ENCODE measurements at regions not wholly inside any gene's neighbourhood (a gene's known extent, or its start where the extent isn't known, plus 50 kb on each side); places are given as distances from the start of the nearest gene placed in this dataset.
"Not testable (repeated sequence)": the region's sequence is repeated elsewhere in the genome, so short reads cannot be mapped to it uniquely, and the experiment has no call there.

DNA sequence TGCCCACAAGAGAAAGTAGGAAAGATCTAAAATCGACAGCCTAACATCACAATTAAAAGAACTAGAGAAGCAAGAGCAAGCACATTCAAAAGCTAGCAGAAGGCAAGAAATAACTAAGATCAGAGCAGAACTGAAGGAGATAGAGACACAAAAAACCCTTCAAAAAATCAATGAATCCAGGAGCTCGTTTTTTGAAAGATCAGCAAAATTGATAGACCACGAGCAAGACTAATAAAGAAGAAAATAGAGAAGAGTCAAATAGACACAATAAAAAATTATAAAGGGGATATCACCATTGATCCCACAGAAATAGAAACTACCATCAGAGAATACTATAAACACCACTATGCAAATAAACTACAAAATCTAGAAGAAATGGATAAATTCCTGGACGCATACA, 693.6 kb upstream of the SETBP1 start:
- DNase-seq (ENCODE audit: low spot score); in situ Hi-C loops (cut with HindIII; ENCODE audit: low sequenced_read_pairs): not testable (repeated sequence)

- DNase-seq (ENCODE audit: low spot score), result no peak
- in situ Hi-C loops (cut with HindIII; ENCODE audit: low sequenced_read_pairs), result no loop called here
Measured at GRCh38 chr18:43992741-43993140, 687.9 kb upstream of the SETBP1 start.

GRCh38 chr18:43994381-43994780, 686.3 kb upstream of the SETBP1 start:
- in situ Hi-C loops (cut with HindIII; ENCODE audit: low sequenced_read_pairs), result no loop called here
- DNase-seq (ENCODE audit: low spot score), result no peak

- in situ Hi-C loops (cut with HindIII; ENCODE audit: low sequenced_read_pairs), result no loop called here
- DNase-seq (ENCODE audit: low spot score), result no peak
Measured at GRCh38 chr18:44013871-44014270, 666.8 kb upstream of the SETBP1 start.

GRCh38 chr18:44025421-44025820, 655.3 kb upstream of the SETBP1 start:
- DNase-seq (ENCODE audit: low spot score), result no peak
- in situ Hi-C loops (cut with HindIII; ENCODE audit: low sequenced_read_pairs), result no loop called here

DNA sequence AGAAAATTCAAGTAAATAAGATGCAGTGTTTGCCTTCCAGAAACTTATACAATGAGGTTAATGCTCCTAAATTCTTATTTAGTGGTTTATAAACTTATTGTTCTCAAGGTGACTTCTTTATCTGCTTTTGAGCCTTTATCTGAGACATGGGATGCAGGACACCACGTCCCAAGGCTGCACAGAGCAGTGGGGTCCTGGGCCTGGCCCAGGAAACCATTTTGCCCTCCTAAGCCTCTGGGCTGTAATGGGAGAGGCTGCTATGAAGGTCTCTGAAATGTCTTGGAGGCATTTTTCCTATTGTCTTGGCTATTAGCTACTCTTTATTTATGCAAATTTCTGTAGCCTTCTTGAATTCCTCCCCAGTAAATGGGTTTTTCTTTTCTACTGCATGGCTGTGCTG, 652.6 kb upstream of the SETBP1 start:
- in situ Hi-C loops (cut with HindIII; ENCODE audit: low sequenced_read_pairs), result no loop called here
- no peak for DNase-seq (ENCODE audit: low spot score)

DNA sequence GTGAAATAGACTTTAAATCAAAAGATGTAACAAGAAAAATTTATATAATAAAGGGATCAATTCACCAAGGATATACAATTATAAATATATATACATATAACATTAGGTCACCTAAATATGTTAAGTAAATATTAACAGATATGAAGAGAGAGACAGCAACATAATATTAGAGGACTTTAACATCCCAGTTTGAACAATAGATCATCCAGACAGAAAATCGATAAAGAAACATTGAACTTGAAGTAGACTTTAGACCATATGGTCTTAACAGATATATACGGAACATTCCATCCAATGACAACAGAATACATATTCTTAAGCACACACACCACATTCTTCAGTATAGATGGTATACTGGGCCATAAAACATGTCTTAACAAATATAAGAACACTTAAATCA, 649.6 kb upstream of the SETBP1 start:
- in situ Hi-C loops (cut with HindIII; ENCODE audit: low sequenced_read_pairs), result no loop called here
- no peak for DNase-seq (ENCODE audit: low spot score)

DNA sequence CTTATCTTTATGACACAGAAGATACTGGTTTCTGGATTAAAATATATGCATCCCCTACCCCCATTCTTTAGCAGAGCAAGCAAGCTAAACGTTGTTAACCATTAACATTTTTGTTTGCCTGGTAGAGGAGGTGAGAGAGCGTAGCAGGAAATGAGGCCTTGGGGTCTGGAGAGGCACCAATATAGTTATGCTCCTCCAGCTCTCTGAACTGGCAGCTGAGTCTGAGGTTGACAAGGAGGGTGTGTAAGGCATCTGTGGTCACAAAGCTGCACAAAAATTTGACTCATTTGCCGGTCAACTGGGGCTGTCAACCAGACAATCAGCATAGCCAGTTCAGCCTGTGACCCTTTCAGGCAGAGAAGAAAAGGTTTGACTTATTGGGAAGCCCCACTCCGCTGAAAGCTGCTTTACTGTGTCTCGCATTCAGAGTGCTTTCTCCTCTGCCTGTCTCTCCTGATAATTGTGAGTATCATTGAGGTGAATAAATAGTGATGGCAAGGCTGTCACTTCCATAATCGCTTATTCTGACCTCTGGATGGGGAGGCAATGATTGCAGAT, 647.5 kb upstream of the SETBP1 start:
- no peak for DNase-seq (ENCODE audit: low spot score)
- in situ Hi-C loops (cut with HindIII; ENCODE audit: low sequenced_read_pairs), result no loop called here

DNA sequence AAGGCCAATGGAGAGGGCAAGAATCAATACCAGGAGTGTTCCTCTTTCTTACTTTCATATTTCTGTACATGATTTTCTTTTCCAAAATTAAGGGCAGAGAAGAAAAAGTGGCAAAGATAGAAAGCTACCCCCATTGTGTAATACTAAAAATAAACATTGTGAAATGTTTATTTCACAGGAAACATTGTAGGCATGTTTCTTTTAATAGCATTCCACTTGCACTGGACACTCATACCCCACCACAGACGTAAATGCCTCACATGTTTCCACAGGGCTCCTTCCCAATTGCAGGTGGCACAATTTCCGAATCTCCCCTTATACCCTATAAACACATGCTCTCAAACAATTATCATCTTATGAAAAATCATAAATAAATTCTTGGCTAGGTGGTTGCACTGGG, 645.1 kb upstream of the SETBP1 start:
- DNase-seq (ENCODE audit: low spot score), result no peak
- in situ Hi-C loops (cut with HindIII; ENCODE audit: low sequenced_read_pairs), result no loop called here

- no peak for DNase-seq (ENCODE audit: low spot score)
- in situ Hi-C loops (cut with HindIII; ENCODE audit: low sequenced_read_pairs), result no loop called here
Measured at GRCh38 chr18:44036501-44036900, 644.2 kb upstream of the SETBP1 start.

DNA sequence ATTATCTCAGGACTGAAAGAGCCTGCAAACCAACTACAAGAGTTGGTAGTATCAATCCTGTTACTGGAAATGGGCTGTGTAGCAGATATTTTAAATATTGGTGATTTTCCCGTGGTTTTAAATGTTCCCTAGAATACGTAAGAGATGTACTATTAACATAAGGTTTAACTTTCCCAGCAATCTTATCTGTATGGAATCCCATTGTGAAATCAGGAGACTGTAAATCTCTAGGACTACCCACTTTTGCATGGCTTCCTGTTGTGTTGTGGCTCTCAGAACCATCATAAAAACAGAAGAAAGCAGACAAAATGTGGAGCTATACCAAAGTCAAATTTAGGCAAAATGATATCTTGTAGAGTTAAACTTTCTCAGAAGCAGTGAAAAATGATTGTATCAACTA, 641.5 kb upstream of the SETBP1 start:
- DNase-seq (ENCODE audit: low spot score), result no peak
- in situ Hi-C loops (cut with HindIII; ENCODE audit: low sequenced_read_pairs), result no loop called here

- DNase-seq (ENCODE audit: low spot score), result no peak
- in situ Hi-C loops (cut with HindIII; ENCODE audit: low sequenced_read_pairs), result no loop called here
Measured at GRCh38 chr18:44039826-44040225, 640.9 kb upstream of the SETBP1 start.

GRCh38 chr18:44041553-44041952, 639.1 kb upstream of the SETBP1 start:
- in situ Hi-C loops (cut with HindIII; ENCODE audit: low sequenced_read_pairs), result no loop called here
- no peak for DNase-seq (ENCODE audit: low spot score)

DNA sequence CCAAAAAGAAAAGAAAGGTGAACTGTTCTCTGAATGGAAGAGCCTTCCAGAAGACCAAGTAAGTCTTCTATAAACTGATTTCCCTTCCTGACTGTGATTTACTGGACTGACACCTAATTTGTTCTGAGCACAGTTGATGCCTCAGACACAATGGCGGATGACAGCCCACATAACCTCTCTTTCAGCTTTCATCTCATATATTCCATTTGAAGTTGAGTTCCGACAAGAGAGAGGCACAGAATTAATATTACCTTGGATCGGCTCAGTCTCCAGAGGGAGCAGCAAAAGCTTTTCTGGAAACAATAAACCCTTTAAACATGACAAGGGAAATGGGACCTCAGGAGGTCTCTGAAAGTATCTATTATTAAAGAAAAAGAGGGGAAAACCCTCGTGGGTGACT, 638.7 kb upstream of the SETBP1 start:
- in situ Hi-C loops (cut with HindIII; ENCODE audit: low sequenced_read_pairs), result no loop called here
- DNase-seq (ENCODE audit: low spot score), result no peak

GRCh38 chr18:44046376-44046975, 634.2 kb upstream of the SETBP1 start:
- in situ Hi-C loops (cut with HindIII; ENCODE audit: low sequenced_read_pairs), result no loop called here

GRCh38 chr18:44047585-44047984, 633.1 kb upstream of the SETBP1 start:
- in situ Hi-C loops (cut with HindIII; ENCODE audit: low sequenced_read_pairs), result no loop called here
- DNase-seq (ENCODE audit: low spot score), result no peak

More at GRCh38 chr18:44046376-44046975, 634.2 kb upstream of the SETBP1 start:
- no peak for DNase-seq (ENCODE audit: low spot score)

GRCh38 chr18:44048435-44048834, 632.3 kb upstream of the SETBP1 start:
- DNase-seq (ENCODE audit: low spot score), result no peak
- in situ Hi-C loops (cut with HindIII; ENCODE audit: low sequenced_read_pairs), result no loop called here

- no peak for DNase-seq (ENCODE audit: low spot score)
- in situ Hi-C loops (cut with HindIII; ENCODE audit: low sequenced_read_pairs), result no loop called here
Measured at GRCh38 chr18:44048846-44049245, 631.8 kb upstream of the SETBP1 start.

GRCh38 chr18:44051026-44051425, 629.7 kb upstream of the SETBP1 start:
- in situ Hi-C loops (cut with HindIII; ENCODE audit: low sequenced_read_pairs), result no loop called here
- no peak for DNase-seq (ENCODE audit: low spot score)

DNA sequence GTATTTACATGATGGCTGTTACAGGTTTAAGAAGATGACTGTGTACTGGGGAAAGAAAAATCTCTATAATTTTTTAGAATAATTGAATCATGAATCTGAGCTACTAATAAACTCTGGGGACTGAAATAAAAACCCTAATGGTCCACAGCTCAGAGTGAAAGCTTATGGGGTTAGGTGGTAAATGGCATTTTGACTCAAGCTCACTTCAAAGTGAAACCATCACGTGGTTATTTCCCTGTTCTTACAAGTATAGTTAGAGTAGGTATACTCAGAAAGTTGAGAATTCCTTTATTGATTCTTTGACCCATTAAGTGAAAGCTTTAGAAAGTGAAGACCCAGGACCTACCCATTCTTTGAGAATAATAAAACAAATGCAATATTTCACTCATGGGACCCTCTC, 626.2 kb upstream of the SETBP1 start:
- in situ Hi-C loops (cut with HindIII; ENCODE audit: low sequenced_read_pairs), result no loop called here

GRCh38 chr18:44060197-44060596, 620.5 kb upstream of the SETBP1 start:
- no peak for DNase-seq (ENCODE audit: low spot score)
- in situ Hi-C loops (cut with HindIII; ENCODE audit: low sequenced_read_pairs), result no loop called here

More for the DNA sequence above, 626.2 kb upstream of the SETBP1 start:
- DNase-seq (ENCODE audit: low spot score), result no peak
